ENCODE measurements at regions not wholly inside any gene's neighbourhood (a gene's known extent, or its start where the extent isn't known, plus 50 kb on each side); places are given as distances from the start of the nearest gene placed in this dataset.

DNA sequence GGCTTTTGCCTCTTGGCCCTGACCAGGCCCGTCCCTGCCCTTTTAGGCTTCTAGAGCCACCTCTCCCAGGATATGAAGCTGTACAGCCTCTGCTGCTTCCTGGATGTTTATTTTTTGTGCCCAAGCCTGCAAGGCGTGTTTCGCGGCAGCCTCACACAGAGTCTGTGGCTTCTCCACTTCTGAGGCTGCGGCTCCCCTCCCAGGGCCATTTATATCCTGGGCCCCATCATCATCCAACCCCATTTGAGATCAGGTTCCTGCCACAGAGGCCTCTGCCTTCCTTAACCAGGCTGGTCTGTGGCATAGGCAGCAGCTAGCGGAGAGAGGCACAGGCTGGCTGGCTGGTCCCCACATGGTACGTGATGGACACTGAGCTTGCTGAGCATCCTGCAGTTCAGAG lies 114.1 kb upstream of the PWP1 start:
- no peak for ATAC-seq

DNA sequence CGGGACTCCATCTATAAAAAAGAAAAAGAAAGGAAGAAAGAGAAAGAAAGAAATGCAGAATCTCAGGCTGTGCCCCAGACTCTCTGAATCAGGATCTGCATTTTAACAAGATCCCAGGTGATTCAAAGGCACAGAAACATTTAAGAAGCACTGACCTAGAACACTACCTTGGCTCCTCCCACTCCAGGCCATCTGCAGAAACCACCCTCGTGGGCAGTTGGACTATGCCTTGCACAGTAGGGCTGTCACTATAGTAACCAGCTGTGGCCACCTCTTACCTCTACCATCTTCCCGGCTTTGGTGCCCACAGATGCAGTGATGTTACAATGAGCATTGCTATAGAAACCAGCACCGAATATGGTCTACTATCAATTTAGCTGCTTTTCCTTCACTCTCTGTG lies 110.9 kb upstream of the PWP1 start:
- TF ChIP-seq TOX (CRISPR knock-in tag; IDR thresholded peaks at IDR 0.05; ENCODE audit: borderline replicate concordance) = no peak

More for the DNA sequence above, 114.1 kb upstream of the PWP1 start:
- TF ChIP-seq GLIS3 (CRISPR knock-in tag; IDR thresholded peaks at IDR 0.05) = no peak
- no peak for TF ChIP-seq RARB (CRISPR knock-in tag; IDR thresholded peaks at IDR 0.05)
- no peak for TF ChIP-seq ARNTL (CRISPR knock-in tag; IDR thresholded peaks at IDR 0.05; ENCODE audit: borderline replicate concordance, low read depth)
- TF ChIP-seq ZFP3 (CRISPR knock-in tag; IDR thresholded peaks at IDR 0.05) = no peak
- TF ChIP-seq, protein P1, sequence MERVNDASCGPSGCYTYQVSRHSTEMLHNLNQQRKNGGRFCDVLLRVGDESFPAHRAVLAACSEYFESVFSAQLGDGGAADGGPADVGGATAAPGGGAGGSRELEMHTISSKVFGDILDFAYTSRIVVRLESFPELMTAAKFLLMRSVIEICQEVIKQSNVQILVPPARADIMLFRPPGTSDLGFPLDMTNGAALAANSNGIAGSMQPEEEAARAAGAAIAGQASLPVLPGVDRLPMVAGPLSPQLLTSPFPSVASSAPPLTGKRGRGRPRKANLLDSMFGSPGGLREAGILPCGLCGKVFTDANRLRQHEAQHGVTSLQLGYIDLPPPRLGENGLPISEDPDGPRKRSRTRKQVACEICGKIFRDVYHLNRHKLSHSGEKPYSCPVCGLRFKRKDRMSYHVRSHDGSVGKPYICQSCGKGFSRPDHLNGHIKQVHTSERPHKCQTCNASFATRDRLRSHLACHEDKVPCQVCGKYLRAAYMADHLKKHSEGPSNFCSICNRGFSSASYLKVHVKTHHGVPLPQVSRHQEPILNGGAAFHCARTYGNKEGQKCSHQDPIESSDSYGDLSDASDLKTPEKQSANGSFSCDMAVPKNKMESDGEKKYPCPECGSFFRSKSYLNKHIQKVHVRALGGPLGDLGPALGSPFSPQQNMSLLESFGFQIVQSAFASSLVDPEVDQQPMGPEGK (CRISPR knock-in tag; IDR thresholded peaks at IDR 0.05; ENCODE audit: borderline replicate concordance) = no peak
- TF ChIP-seq SNAI2 (CRISPR knock-in tag; IDR thresholded peaks at IDR 0.05) = no peak
- TF ChIP-seq OSR1 (CRISPR knock-in tag; IDR thresholded peaks at IDR 0.05) = no peak
- TF ChIP-seq, protein P2, sequence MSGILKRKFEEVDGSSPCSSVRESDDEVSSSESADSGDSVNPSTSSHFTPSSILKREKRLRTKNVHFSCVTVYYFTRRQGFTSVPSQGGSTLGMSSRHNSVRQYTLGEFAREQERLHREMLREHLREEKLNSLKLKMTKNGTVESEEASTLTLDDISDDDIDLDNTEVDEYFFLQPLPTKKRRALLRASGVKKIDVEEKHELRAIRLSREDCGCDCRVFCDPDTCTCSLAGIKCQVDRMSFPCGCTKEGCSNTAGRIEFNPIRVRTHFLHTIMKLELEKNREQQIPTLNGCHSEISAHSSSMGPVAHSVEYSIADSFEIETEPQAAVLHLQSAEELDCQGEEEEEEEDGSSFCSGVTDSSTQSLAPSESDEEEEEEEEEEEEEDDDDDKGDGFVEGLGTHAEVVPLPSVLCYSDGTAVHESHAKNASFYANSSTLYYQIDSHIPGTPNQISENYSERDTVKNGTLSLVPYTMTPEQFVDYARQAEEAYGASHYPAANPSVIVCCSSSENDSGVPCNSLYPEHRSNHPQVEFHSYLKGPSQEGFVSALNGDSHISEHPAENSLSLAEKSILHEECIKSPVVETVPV (CRISPR knock-in tag; IDR thresholded peaks at IDR 0.05) = no peak
- TF ChIP-seq ZNF565 (CRISPR knock-in tag; conservative IDR thresholded peaks at IDR 0.05; ENCODE audit: low read depth) = no peak
- no peak for TF ChIP-seq ESRRG (CRISPR knock-in tag; IDR thresholded peaks at IDR 0.05)
- TF ChIP-seq TOX (CRISPR knock-in tag; IDR thresholded peaks at IDR 0.05; ENCODE audit: borderline replicate concordance) = no peak
- TF ChIP-seq, protein P3, sequence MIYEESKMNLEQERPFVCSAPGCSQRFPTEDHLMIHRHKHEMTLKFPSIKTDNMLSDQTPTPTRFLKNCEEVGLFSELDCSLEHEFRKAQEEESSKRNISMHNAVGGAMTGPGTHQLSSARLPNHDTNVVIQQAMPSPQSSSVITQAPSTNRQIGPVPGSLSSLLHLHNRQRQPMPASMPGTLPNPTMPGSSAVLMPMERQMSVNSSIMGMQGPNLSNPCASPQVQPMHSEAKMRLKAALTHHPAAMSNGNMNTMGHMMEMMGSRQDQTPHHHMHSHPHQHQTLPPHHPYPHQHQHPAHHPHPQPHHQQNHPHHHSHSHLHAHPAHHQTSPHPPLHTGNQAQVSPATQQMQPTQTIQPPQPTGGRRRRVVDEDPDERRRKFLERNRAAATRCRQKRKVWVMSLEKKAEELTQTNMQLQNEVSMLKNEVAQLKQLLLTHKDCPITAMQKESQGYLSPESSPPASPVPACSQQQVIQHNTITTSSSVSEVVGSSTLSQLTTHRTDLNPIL (CRISPR knock-in tag; IDR thresholded peaks at IDR 0.05; ENCODE audit: low read depth) = no peak
- TF ChIP-seq CSDC2 (CRISPR knock-in tag; IDR thresholded peaks at IDR 0.05) = no peak
- TF ChIP-seq TCF4 (CRISPR knock-in tag; IDR thresholded peaks at IDR 0.05; ENCODE audit: borderline replicate concordance) = no peak
- TF ChIP-seq, protein P4, sequence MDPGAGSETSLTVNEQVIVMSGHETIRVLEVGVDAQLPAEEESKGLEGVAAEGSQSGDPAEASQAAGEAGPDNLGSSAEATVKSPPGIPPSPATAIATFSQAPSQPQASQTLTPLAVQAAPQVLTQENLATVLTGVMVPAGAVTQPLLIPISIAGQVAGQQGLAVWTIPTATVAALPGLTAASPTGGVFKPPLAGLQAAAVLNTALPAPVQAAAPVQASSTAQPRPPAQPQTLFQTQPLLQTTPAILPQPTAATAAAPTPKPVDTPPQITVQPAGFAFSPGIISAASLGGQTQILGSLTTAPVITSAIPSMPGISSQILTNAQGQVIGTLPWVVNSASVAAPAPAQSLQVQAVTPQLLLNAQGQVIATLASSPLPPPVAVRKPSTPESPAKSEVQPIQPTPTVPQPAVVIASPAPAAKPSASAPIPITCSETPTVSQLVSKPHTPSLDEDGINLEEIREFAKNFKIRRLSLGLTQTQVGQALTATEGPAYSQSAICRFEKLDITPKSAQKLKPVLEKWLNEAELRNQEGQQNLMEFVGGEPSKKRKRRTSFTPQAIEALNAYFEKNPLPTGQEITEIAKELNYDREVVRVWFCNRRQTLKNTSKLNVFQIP (CRISPR knock-in tag; IDR thresholded peaks at IDR 0.05; ENCODE audit: borderline replicate concordance, low read depth) = no peak

DNA sequence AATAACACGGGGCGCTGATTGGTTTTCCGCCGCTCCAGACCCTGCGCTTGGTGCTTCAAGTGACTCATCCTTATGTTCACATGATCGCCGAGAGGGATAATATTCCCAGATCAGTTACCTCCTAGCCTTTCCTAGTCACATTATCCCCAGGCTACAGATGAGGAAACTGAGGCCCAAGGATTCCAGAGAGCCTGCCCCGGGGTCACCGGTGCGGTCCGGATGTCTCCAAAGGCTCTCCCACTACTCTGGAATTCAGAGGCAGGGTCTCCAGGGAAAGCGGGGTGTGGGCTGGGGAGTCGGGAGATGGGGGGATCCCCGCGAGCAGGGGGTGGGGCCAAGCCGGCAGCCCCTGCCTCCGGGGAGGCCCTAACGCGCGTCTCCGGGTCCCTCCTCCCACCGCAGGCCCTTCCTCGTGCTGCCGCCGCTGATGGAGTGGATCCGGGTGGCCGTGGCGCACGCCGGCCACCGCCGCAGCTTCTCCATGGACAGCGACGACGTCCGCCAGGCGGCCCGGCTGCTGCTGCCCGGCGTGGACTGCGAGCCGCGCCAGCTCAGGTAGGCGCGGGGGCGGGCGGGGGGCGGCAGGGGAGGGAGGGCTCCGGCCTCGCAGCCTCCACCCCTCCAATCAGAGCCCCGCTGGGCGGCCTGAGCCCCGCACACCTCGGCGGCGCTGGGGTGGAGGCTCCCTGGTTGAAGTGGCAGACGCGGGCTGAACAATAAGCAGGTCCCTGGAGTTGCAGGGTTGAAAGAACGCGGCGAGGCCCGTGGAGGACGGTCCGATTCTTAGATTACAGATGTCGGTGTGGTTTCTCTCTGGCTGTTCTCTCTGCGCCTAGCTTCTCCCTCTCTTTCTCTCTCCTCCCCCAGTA lies 104.6 kb upstream of the PWP1 start:
- TF ChIP-seq SNAI2 (CRISPR knock-in tag; IDR thresholded peaks at IDR 0.05) (no peak), GLIS3 (CRISPR knock-in tag; IDR thresholded peaks at IDR 0.05) (no peak)
- TF ChIP-seq, protein P1 (CRISPR knock-in tag; IDR thresholded peaks at IDR 0.05; ENCODE audit: borderline replicate concordance) = no peak
- ATAC-seq = no peak

More for the DNA sequence above, 110.9 kb upstream of the PWP1 start:
- ATAC-seq = no peak

DNA sequence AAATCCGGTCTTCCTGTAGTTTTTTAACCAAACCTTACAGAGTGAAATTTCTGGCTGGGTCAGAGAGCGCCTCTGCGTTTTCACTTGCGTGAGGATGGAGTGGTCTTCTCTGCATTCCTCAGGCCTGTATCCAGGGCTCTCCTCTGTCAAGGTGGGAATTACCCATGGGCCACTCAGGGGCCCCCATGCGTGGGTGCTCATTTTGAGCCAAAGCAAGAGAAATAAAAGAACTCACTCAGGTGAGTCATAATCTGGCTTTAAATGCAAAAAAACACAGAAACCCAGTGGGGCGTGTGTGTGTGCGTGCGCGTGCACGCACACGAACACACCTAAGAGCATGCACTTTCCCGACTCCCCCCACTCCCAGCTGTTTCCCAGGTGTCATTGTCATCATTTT lies 104.0 kb upstream of the PWP1 start:
- no peak for TF ChIP-seq ESRRG (CRISPR knock-in tag; IDR thresholded peaks at IDR 0.05)
- no peak for TF ChIP-seq PPARA (CRISPR knock-in tag; IDR thresholded peaks at IDR 0.05; ENCODE audit: borderline replicate concordance)
- TF ChIP-seq ZFP30 (CRISPR knock-in tag; IDR thresholded peaks at IDR 0.05) = no peak
- no peak for TF ChIP-seq ZNF565 (CRISPR knock-in tag; conservative IDR thresholded peaks at IDR 0.05; ENCODE audit: low read depth)
- no peak for TF ChIP-seq ARNTL (CRISPR knock-in tag; IDR thresholded peaks at IDR 0.05; ENCODE audit: borderline replicate concordance, low read depth)
- TF ChIP-seq BACH2 (CRISPR knock-in tag; IDR thresholded peaks at IDR 0.05; ENCODE audit: borderline replicate concordance) = no peak
- TF ChIP-seq, protein P1 (CRISPR knock-in tag; IDR thresholded peaks at IDR 0.05; ENCODE audit: borderline replicate concordance) = no peak
- TF ChIP-seq ZFP3 (CRISPR knock-in tag; IDR thresholded peaks at IDR 0.05) = no peak
- no peak for ATAC-seq
